ENCODE measurements at regions not wholly inside any gene's neighbourhood (a gene's known extent, or its start where the extent isn't known, plus 50 kb on each side); places are given as distances from the start of the nearest gene placed in this dataset.
A peak's percentile ranks its signal among the peaks of the same experiment; 100 is the strongest.

DNA sequence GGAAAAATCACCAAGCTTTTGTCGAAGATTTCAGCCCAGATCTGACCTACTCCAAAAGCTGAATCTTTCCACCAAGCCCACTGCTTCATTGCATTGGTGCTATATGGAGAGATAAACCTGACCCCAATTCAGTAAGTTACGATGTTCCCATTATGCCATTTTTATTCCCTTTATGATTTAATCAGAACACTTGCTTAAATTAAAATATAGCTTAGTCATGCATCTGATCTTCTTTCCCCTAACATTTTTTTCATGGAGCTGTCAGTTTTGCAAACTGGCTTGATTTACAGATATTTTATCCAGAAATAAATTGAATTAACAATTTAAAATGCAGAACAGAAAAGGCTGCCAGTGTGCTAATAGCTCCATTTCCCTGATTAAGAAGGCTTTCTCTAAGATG is 503.5 kb upstream of the C1orf87 start:
- TF ChIP-seq, protein P1, sequence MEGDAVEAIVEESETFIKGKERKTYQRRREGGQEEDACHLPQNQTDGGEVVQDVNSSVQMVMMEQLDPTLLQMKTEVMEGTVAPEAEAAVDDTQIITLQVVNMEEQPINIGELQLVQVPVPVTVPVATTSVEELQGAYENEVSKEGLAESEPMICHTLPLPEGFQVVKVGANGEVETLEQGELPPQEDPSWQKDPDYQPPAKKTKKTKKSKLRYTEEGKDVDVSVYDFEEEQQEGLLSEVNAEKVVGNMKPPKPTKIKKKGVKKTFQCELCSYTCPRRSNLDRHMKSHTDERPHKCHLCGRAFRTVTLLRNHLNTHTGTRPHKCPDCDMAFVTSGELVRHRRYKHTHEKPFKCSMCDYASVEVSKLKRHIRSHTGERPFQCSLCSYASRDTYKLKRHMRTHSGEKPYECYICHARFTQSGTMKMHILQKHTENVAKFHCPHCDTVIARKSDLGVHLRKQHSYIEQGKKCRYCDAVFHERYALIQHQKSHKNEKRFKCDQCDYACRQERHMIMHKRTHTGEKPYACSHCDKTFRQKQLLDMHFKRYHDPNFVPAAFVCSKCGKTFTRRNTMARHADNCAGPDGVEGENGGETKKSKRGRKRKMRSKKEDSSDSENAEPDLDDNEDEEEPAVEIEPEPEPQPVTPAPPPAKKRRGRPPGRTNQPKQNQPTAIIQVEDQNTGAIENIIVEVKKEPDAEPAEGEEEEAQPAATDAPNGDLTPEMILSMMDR (IDR thresholded peaks at IDR 0.05; ENCODE audit: insufficient read depth, low read length, severe bottlenecking) = no peak
- DNase-seq (ENCODE audit: low read depth) (no peak), FAIRE-seq (no peak)
- Histone ChIP-seq H3K4me3 (ENCODE audit: low read depth, low read length) (no peak overlapping the region), H3K27me3 (ENCODE audit: control insufficient read depth, insufficient read depth, low read length) (no peaks in the 10 kb centered on the region), H3K36me3 (ENCODE audit: control insufficient read depth, insufficient read depth, low read length) (no peaks in the 10 kb centered on the region)

DNA sequence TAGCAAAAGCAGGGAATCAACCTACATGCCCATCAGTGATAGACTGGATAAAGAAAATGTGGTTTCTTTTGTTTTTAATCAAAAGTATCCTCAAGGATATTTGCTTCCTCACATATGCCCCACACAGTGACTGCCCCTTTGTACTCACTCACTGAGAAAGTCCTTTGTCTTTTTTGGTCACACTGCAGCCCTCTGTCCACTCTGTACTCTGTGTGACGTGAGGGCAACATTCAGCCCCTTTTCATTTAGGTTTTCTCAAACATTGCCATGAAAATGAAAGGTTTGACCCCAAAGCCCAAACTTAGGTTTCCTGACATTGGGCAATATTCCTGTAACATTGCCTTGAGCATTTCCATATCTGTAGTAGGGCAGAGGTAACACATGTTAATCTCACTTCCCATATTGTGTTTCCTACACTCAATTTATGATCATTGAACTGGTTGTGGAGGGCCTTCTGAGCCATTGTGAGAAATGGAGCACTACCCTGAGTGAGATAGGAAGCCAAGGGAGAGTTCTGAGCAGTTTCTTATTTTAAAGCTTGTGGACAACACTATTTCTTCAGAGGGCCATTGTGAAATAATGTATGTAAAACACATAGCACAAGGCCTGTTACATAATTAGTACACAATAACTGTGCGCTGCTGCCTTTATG is 501.9 kb upstream of the C1orf87 start:
- Histone ChIP-seq H3K27me3 (ENCODE audit: control insufficient read depth, insufficient read depth, low read length) (no peaks in the 10 kb centered on the region), H3K4me3 (ENCODE audit: low read depth, low read length) (no peak overlapping the region), H3K36me3 (ENCODE audit: control insufficient read depth, insufficient read depth, low read length) (no peaks in the 10 kb centered on the region)
- FAIRE-seq (no peak), DNase-seq (ENCODE audit: low read depth) (no peak)
- TF ChIP-seq, protein P1 (IDR thresholded peaks at IDR 0.05; ENCODE audit: insufficient read depth, low read length, severe bottlenecking) = no peak

DNA sequence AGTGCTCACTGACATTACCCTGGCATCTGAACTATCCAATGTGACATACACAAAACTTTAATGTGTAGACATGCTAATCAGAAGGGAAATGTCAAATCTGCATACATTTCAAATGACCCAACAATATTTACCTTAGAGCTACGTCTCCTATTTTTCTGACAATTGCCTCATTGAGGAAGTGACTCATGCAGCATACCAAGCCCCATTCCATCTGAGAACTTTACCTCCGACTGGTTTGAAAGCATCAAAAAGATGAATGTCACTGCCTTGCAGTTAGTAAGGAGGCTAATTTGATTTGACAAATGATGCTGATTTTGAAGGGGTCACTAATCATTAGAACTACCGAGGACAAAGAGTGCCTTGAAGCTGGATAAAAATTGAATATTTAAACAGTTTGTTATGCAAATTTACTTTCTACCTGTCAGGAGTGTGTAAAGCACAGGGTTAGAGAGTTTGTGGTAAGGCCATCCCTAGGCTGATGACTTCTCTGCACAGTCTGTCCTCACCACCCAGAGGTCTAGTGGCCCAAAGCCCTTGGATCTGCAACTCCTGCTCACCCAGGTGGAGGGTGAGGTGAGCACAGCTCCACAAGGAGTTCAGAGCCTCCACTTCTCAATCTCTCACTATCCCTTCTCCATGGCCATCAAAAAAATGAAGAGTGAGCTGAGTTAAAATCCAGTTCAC is 500.3 kb upstream of the C1orf87 start:
- DNase-seq (ENCODE audit: low read depth) (peak; percentile 96), FAIRE-seq (peak; percentile 93)
- Histone ChIP-seq H3K4me3 (ENCODE audit: low read depth, low read length) (no peak overlapping the region), H3K27me3 (ENCODE audit: control insufficient read depth, insufficient read depth, low read length) (no peaks in the 10 kb centered on the region), H3K36me3 (ENCODE audit: control insufficient read depth, insufficient read depth, low read length) (no peaks in the 10 kb centered on the region)
- TF ChIP-seq, protein P1 (IDR thresholded peaks at IDR 0.05; ENCODE audit: insufficient read depth, low read length, severe bottlenecking) = no peak

DNA sequence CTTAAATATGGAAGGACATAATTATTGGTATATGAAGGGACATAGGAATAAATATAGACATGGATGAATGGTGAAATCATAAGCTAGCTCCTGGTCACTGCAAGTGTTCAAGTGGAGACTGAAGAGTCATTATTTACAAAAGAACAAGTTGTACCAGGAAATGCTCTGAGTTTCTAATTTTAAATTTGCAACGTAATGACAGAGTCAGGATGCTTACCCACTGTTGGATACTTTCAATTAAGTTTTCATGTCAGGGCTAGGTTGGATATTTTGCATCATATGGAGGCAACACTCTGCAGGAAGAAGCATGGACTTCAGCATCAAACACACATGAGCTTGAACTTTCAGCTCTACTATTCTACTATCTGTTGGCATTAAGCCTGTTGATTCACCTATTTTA is 499.6 kb upstream of the C1orf87 start:
- DNase-seq (ENCODE audit: low read depth) = peak; percentile 97
- peak; percentile 86 for FAIRE-seq
- TF ChIP-seq, protein P1 (IDR thresholded peaks at IDR 0.05; ENCODE audit: insufficient read depth, low read length, severe bottlenecking) = no peak
- Histone ChIP-seq H3K4me3 (ENCODE audit: low read depth, low read length) (no peak overlapping the region), H3K36me3 (ENCODE audit: control insufficient read depth, insufficient read depth, low read length) (no peaks in the 10 kb centered on the region), H3K27me3 (ENCODE audit: control insufficient read depth, insufficient read depth, low read length) (no peaks in the 10 kb centered on the region)

DNA sequence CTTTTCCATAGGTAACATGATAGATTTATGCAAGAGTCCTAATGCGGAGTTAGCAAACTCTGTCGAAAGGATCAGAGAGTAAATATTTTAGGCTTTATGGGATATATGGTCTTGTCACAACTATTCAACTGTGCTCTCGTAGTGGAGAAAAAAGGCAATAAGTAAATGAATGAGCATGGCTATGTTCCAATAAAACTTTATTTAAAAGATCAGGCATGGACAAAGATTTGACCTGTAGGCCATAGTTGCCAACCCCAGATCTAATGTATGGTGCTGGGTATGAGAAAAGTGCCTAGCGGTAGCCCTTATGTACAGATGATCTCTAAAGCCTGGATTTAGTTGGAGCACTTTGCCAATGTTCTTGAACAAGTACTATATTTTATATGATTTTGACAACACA is 498.8 kb upstream of the C1orf87 start:
- FAIRE-seq = no peak
- TF ChIP-seq, protein P1 (IDR thresholded peaks at IDR 0.05; ENCODE audit: insufficient read depth, low read length, severe bottlenecking) = no peak
- H3K4me3 ChIP-seq (ENCODE audit: low read depth, low read length) = no peak overlapping the region

More for the DNA sequence above, 498.8 kb upstream of the C1orf87 start:
- DNase-seq (ENCODE audit: low read depth) = no peak
- Histone ChIP-seq H3K36me3 (ENCODE audit: control insufficient read depth, insufficient read depth, low read length) (no peaks in the 10 kb centered on the region), H3K27me3 (ENCODE audit: control insufficient read depth, insufficient read depth, low read length) (no peaks in the 10 kb centered on the region)

All from bronchial epithelial cell (primary cell).